Keratinocyte (primary cell): ENCODE measurements at regions not wholly inside any gene's neighbourhood (a gene's known extent, or its start where the extent isn't known, plus 50 kb on each side); places are given as distances from the start of the nearest gene placed in this dataset.

Experiments used
- CTCF ChIP-seq, 3 experiments: IDR thresholded peaks in 1 of 3; conservative IDR thresholded peaks in 1 of 3; optimal IDR thresholded peaks in 1 of 3; 2 replicates in 2 of 3; 3 replicates in 1 of 3; pipeline versions ENCODE3 to v1.5.1; 2011; ENCODE audit warnings: low read length in 3 of 3, mild to moderate bottlenecking in 3 of 3, moderate library complexity in 2 of 3, control low read depth in 1 of 3, inconsistent platforms in 1 of 3; ENCODE audit not compliant: insufficient read depth in 2 of 3; ENCODE audit errors: extremely low read depth in 1 of 3
- EZH2 ChIP-seq: IDR thresholded peaks from one replicate; pipeline ENCODE4 v1.6.1; 2012; ENCODE audit warnings: inconsistent platforms, mild to moderate bottlenecking, low read length, moderate library complexity

GRCh38 chr3:63128380-63128779 lies 149.7 kb upstream of the SYNPR start:
- no peak for TF ChIP-seq CTCF (optimal IDR thresholded peaks at IDR 0.05 in 1 of 3, IDR thresholded peaks at IDR 0.05 in 1 of 3, conservative IDR thresholded peaks at IDR 0.05 in 1 of 3; ENCODE audit: extremely low read depth in 1 of 3, insufficient read depth in 2 of 3, low read length in 3 of 3)
- no peak for TF ChIP-seq EZH2
